Glomerular visceral epithelial cell (primary cell): ENCODE measurements at regions not wholly inside any gene's neighbourhood (a gene's known extent, or its start where the extent isn't known, plus 50 kb on each side); places are given as distances from the start of the nearest gene placed in this dataset.
A peak's percentile ranks its signal among the peaks of the same experiment; 100 is the strongest.

Source experiments
- DNase-seq: peaks from one replicate; pipeline ENCODE4 v3.0.0-alpha.2; 2016; ENCODE audit errors: extremely low spot score

- DNase-seq: no peak
Measured at GRCh38 chr16:66137853-66138252, 228.6 kb upstream of the CDH5 start.

GRCh38 chr16:66136841-66137240 is 229.7 kb upstream of the CDH5 start:
- DNase-seq: no peak

GRCh38 chr16:66135838-66136237 is 230.7 kb upstream of the CDH5 start:
- DNase-seq: no peak

GRCh38 chr16:66135421-66135831 is 231.1 kb upstream of the CDH5 start:
- no peak for DNase-seq

- no peak for DNase-seq
Measured at GRCh38 chr16:66134875-66135274, 231.6 kb upstream of the CDH5 start.

GRCh38 chr16:66133643-66134338 is 232.7 kb upstream of the CDH5 start:
- no peak for DNase-seq

GRCh38 chr16:66131895-66132294 is 234.6 kb upstream of the CDH5 start:
- DNase-seq: no peak

- no peak for DNase-seq
Measured at GRCh38 chr16:66131156-66131807, 235.2 kb upstream of the CDH5 start.

GRCh38 chr16:66130296-66130905 is 236.1 kb upstream of the CDH5 start:
- no peak for DNase-seq

- no peak for DNase-seq
Measured at GRCh38 chr16:66129196-66129595, 237.3 kb upstream of the CDH5 start.

GRCh38 chr16:66128371-66128770 is 238.1 kb upstream of the CDH5 start:
- no peak for DNase-seq

- DNase-seq: no peak
Measured at GRCh38 chr16:66127459-66128370, 238.8 kb upstream of the CDH5 start.

GRCh38 chr16:66121466-66121865 is 245.0 kb upstream of the CDH5 start:
- DNase-seq: no peak

- DNase-seq: peak; percentile 7
Measured at GRCh38 chr16:66120656-66121055, 245.8 kb upstream of the CDH5 start.

GRCh38 chr16:66116163-66117002 is 250.1 kb upstream of the CDH5 start:
- DNase-seq: no peak

- DNase-seq: no peak
Measured at GRCh38 chr16:66115373-66115772, 251.1 kb upstream of the CDH5 start.

- no peak for DNase-seq
Measured at GRCh38 chr16:66113223-66113622, 253.3 kb upstream of the CDH5 start.

- no peak for DNase-seq
Measured at GRCh38 chr16:66109677-66110076, 256.8 kb upstream of the CDH5 start.

- DNase-seq: no peak
Measured at GRCh38 chr16:66107661-66108060, 258.8 kb upstream of the CDH5 start.

GRCh38 chr16:66103211-66103610 is 263.3 kb upstream of the CDH5 start:
- DNase-seq: no peak

GRCh38 chr16:66099306-66099705 is 267.2 kb upstream of the CDH5 start:
- no peak for DNase-seq
